MM.1S (cell line): ENCODE measurements at regions not wholly inside any gene's neighbourhood (a gene's known extent, or its start where the extent isn't known, plus 50 kb on each side); places are given as distances from the start of the nearest gene placed in this dataset.

Experiments used
- EZH2 ChIP-seq: fragments of 300-600 bp; sonication (generic); optimal IDR thresholded peaks from 2 replicates; pipeline ENCODE3; 2017; ENCODE audit warnings: low read depth, mild to moderate bottlenecking, antibody characterized with exemption, low read length, mixed read lengths
- TF ChIP-seq, protein P1 (sequence below): fragments of 300-600 bp; sonication (generic); IDR thresholded peaks from 2 replicates; pipeline ENCODE4 v1.5.1; 2016; ENCODE audit warnings: antibody characterized with exemption, low read length, mixed read lengths

DNA sequence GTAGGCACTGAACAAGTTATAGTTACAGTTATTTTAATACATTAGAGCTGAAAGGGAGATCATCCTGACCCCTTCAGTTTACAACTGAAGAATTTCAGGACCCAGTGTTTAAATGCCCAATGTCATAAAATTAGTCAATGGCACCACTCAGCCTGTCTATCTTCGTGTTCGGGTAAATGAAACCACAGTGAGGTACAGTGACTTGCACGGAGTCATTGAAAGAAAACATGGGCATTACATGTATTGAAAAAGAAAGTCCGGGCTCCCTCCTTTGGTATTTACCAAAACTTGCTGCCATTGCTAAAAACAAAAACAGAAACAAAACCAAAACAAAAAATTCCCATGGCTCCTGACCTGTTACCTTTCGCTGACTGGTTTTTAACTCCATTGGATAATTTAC lies 131.7 kb downstream of the SH2D1A start:
- TF ChIP-seq EZH2, result no peak
- TF ChIP-seq, protein P1, sequence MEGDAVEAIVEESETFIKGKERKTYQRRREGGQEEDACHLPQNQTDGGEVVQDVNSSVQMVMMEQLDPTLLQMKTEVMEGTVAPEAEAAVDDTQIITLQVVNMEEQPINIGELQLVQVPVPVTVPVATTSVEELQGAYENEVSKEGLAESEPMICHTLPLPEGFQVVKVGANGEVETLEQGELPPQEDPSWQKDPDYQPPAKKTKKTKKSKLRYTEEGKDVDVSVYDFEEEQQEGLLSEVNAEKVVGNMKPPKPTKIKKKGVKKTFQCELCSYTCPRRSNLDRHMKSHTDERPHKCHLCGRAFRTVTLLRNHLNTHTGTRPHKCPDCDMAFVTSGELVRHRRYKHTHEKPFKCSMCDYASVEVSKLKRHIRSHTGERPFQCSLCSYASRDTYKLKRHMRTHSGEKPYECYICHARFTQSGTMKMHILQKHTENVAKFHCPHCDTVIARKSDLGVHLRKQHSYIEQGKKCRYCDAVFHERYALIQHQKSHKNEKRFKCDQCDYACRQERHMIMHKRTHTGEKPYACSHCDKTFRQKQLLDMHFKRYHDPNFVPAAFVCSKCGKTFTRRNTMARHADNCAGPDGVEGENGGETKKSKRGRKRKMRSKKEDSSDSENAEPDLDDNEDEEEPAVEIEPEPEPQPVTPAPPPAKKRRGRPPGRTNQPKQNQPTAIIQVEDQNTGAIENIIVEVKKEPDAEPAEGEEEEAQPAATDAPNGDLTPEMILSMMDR, result no peak
